GM23338 (cell line): ENCODE measurements at regions not wholly inside any gene's neighbourhood (a gene's known extent, or its start where the extent isn't known, plus 50 kb on each side); places are given as distances from the start of the nearest gene placed in this dataset.

ENCODE experiments used
- ATAC-seq: fragments of 200-7000 bp; cut with Tn5 transposase; 3 replicates; pipeline ENCODE4 v1.9.1; 2020
- DNase-seq: peaks from one replicate; pipeline ENCODE4 v3.0.0-alpha.2; 2015; ENCODE audit warnings: low spot score
- H2AFZ ChIP-seq: fragments of 200-600 bp; sonication (generic); 2 replicates; pipeline ENCODE4 v1.8.0; 2016; ENCODE audit warnings: antibody characterized with exemption, mild to moderate bottlenecking, moderate library complexity
- H3F3A ChIP-seq: fragments of 200-600 bp; sonication (generic); replicated peaks from 2 replicates; pipeline ENCODE4 v1.8.0; 2017; ENCODE audit warnings: antibody characterized with exemption, mixed run types, low read depth
- H3K27ac ChIP-seq: fragments of 200-600 bp; sonication (generic); 2 replicates; pipeline ENCODE4 v1.6.1; 2016; ENCODE audit warnings: low read depth
- H3K27me3 ChIP-seq: fragments of 200-600 bp; sonication (generic); 2 replicates; pipeline ENCODE4 v1.8.0; 2016; ENCODE audit warnings: mild to moderate bottlenecking, mixed run types, moderate library complexity; ENCODE audit not compliant: insufficient read depth
- H3K36me3 ChIP-seq: fragments of 200-600 bp; sonication (generic); 2 replicates; pipeline ENCODE4 v1.8.0; 2016; ENCODE audit warnings: mild to moderate bottlenecking; ENCODE audit not compliant: insufficient read depth
- H3K4me1 ChIP-seq: fragments of 200-600 bp; sonication (generic); 2 replicates; pipeline ENCODE4 v1.8.0; 2016; ENCODE audit warnings: mild to moderate bottlenecking, moderate library complexity; ENCODE audit not compliant: insufficient read depth
- H3K4me2 ChIP-seq: fragments of 200-600 bp; sonication (generic); 2 replicates; pipeline ENCODE4 v1.7.1; 2017; ENCODE audit warnings: mixed run types
- H3K4me3 ChIP-seq: fragments of 200-600 bp; sonication (generic); 2 replicates; pipeline ENCODE4 v1.6.1; 2016; ENCODE audit warnings: mixed run types
- H3K79me2 ChIP-seq: fragments of 200-600 bp; sonication (generic); replicated peaks from 2 replicates; pipeline ENCODE4 v1.8.0; 2017; ENCODE audit warnings: mild to moderate bottlenecking; ENCODE audit not compliant: insufficient read depth
- H3K9me2 ChIP-seq: fragments of 200-600 bp; sonication (generic); 2 replicates; pipeline ENCODE4 v1.8.0; 2017; ENCODE audit not compliant: insufficient read depth
- H4K20me1 ChIP-seq: fragments of 200-600 bp; sonication (generic); replicated peaks from 2 replicates; pipeline ENCODE4 v1.8.0; 2017; ENCODE audit warnings: mild to moderate bottlenecking; ENCODE audit not compliant: insufficient read depth
- H3K27ac Mint-ChIP-seq: 2 replicates; pipeline ENCODE4 v1.8.0; 2020; ENCODE audit warnings: inconsistent platforms, mild to moderate bottlenecking, moderate library complexity, mixed read lengths
- H3K27me3 Mint-ChIP-seq: 3 replicates; pipeline ENCODE4 v1.8.0; 2022; ENCODE audit warnings: low read depth, mild to moderate bottlenecking, moderate library complexity, mixed read lengths, inconsistent platforms; ENCODE audit not compliant: insufficient read depth, poor library complexity
- H3K36me3 Mint-ChIP-seq: 3 replicates; pipeline ENCODE4 v1.8.0; 2021; ENCODE audit warnings: low read depth, mild to moderate bottlenecking, inconsistent platforms, moderate library complexity, mixed read lengths
- H3K4me1 Mint-ChIP-seq: 3 replicates; pipeline ENCODE4 v1.8.0; 2020; ENCODE audit warnings: mild to moderate bottlenecking, inconsistent platforms, mixed read lengths
- H3K4me3 Mint-ChIP-seq: 3 replicates; pipeline ENCODE4 v1.8.0; 2021; ENCODE audit warnings: moderate library complexity, mild to moderate bottlenecking, inconsistent platforms, mixed read lengths
- H3K9me3 Mint-ChIP-seq: 3 replicates; pipeline ENCODE4 v1.8.0; 2020; ENCODE audit warnings: moderate library complexity, mild to moderate bottlenecking, inconsistent platforms, mixed read lengths
- CREB1 ChIP-seq: fragments of 250-450 bp; sonication (Bioruptor Pico); IDR thresholded peaks from 2 replicates; pipeline ENCODE4 v1.5.0; 2020; ENCODE audit warnings: low read depth, mild to moderate bottlenecking, moderate library complexity
- EZH2 ChIP-seq: fragments of 200-600 bp; sonication (generic); IDR thresholded peaks from one replicate; pipeline ENCODE4 v1.8.0; 2017; ENCODE audit warnings: antibody characterized with exemption, mild to moderate bottlenecking, low read depth; ENCODE audit not compliant: unreplicated experiment
- EZH2phosphoT487 ChIP-seq: fragments of 200-600 bp; sonication (generic); IDR thresholded peaks from one replicate; pipeline ENCODE4 v1.8.1; 2018; ENCODE audit warnings: antibody characterized with exemption; ENCODE audit not compliant: unreplicated experiment
- NANOG ChIP-seq: IDR thresholded peaks from 2 replicates; pipeline ENCODE4 v1.6.1; 2016; ENCODE audit warnings: antibody characterized with exemption, borderline replicate concordance
- POLR2AphosphoS5 ChIP-seq: IDR thresholded peaks from 2 replicates; pipeline ENCODE4 v1.6.1; 2016; ENCODE audit warnings: antibody characterized with exemption, low read depth
- REST ChIP-seq: IDR thresholded peaks from one replicate; pipeline ENCODE4 v1.6.1; 2018; ENCODE audit warnings: antibody characterized with exemption; ENCODE audit not compliant: unreplicated experiment
- STAT1 ChIP-seq: IDR thresholded peaks from one replicate; pipeline ENCODE4 v1.6.1; 2016; ENCODE audit warnings: antibody characterized with exemption; ENCODE audit not compliant: unreplicated experiment
- ZNF114 ChIP-seq: fragments of 250-450 bp; sonication (Bioruptor Pico); IDR thresholded peaks from 2 replicates; pipeline ENCODE4 v1.5.0; 2020; ENCODE audit warnings: mild to moderate bottlenecking, moderate library complexity
- ZNF331 ChIP-seq: fragments of 250-450 bp; sonication (Bioruptor Pico); IDR thresholded peaks from 2 replicates; pipeline ENCODE4 v1.5.0; 2020; ENCODE audit warnings: low read depth, mild to moderate bottlenecking, moderate library complexity
- ZNF462 ChIP-seq: fragments of 250-450 bp; sonication (Bioruptor Pico); IDR thresholded peaks from 2 replicates; pipeline ENCODE4 v1.5.0; 2020; ENCODE audit warnings: mild to moderate bottlenecking, moderate library complexity
- TF ChIP-seq, protein P1 (sequence below), 2 experiments: fragments of 200-600 bp in 1 of 2; sonication (generic) in 1 of 2; conservative IDR thresholded peaks; 2 replicates each; pipeline versions ENCODE4 v1.5.1 to v1.6.1; 2016 to 2017; ENCODE audit warnings: antibody characterized with exemption in 2 of 2, low read depth in 2 of 2, mild to moderate bottlenecking in 2 of 2, moderate library complexity in 1 of 2
- TF ChIP-seq, protein P2 (sequence below): IDR thresholded peaks from 2 replicates; pipeline ENCODE4 v1.6.1; 2016; ENCODE audit warnings: antibody characterized with exemption

DNA sequence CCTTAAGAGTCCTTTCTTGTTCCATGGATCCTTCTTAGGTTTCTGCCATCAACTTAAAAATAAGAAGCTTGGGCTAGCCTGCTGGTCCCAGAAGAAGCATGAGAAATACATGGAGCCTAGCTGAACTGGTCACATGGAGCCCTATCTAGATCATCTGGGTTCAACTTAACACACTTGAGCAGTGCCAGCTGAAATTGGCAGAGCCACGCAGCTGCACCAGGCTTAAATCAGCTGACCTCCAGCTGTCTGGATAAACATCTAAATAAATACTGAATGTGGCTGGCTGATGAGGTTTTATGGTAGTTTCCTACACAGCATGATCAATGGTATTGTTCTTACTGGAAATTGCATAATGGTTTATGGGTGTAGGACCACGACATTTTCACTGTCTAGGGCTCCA is 598.4 kb upstream of the FAM241A start (continued):
- no peak for TF ChIP-seq ZNF331
- TF ChIP-seq EZH2: no peak
- TF ChIP-seq NANOG: no peak
- no peak for TF ChIP-seq CREB1

DNA sequence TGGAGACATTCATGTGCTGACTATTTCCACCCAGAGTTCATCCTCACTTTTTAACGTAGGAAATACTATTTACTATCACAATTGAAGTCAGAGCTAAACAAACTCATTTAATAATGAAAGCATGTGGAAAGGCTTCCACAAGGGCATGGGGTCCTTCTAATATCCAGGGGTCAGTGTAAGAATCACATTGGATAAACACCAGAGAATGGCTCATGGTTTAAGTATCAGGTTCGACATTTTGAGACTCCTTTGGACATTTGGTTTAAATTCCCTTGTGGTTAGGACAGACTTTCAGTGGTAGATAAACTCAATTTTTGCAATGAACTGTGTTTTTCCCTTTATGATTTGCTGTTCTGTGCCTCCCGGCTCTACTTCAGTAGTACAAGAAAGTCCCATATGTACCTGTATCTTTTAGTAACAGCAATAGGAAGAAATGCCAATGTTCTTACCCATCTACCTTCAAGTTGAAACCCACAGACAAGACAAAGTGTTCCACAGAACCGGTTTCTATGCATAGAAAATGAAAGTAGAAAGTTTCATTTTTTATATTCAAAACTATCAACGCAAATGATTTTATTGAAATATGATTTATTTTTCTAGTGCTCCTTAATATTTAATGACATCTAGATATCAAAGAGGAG is 589.0 kb upstream of the FAM241A start:
- Histone ChIP-seq H2AFZ (peak overlapping the region; percentile 60; the same call in 1 of the 2 replicates), H4K20me1 (no peaks in the 10 kb centered on the region), H3K4me3 (no peak overlapping the region), H3K4me1 (no peaks in the 10 kb centered on the region), H3F3A (no peaks in the 10 kb centered on the region), H3K27ac (no peak overlapping the region), H3K79me2 (no peaks in the 10 kb centered on the region), H3K36me3 (no peaks in the 10 kb centered on the region), H3K9me2 (peaks cover 2% of the 10 kb centered on the region; the same call in 1 of the 2 replicates), H3K27me3 (no peaks in the 10 kb centered on the region), H3K4me2 (no peak overlapping the region)
- Mint-ChIP-seq H3K9me3 (peaks cover 4% of the 10 kb centered on the region; the same call in 2 of the 3 replicates), H3K4me3 (no peak overlapping the region), H3K4me1 (no peaks in the 10 kb centered on the region), H3K36me3 (no peaks in the 10 kb centered on the region), H3K27ac (no peak overlapping the region), H3K27me3 (no peaks in the 10 kb centered on the region)
- DNase-seq: no peak
- no peak for TF ChIP-seq REST
- no peak for TF ChIP-seq ZNF462
- TF ChIP-seq, protein P1, sequence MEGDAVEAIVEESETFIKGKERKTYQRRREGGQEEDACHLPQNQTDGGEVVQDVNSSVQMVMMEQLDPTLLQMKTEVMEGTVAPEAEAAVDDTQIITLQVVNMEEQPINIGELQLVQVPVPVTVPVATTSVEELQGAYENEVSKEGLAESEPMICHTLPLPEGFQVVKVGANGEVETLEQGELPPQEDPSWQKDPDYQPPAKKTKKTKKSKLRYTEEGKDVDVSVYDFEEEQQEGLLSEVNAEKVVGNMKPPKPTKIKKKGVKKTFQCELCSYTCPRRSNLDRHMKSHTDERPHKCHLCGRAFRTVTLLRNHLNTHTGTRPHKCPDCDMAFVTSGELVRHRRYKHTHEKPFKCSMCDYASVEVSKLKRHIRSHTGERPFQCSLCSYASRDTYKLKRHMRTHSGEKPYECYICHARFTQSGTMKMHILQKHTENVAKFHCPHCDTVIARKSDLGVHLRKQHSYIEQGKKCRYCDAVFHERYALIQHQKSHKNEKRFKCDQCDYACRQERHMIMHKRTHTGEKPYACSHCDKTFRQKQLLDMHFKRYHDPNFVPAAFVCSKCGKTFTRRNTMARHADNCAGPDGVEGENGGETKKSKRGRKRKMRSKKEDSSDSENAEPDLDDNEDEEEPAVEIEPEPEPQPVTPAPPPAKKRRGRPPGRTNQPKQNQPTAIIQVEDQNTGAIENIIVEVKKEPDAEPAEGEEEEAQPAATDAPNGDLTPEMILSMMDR (conservative IDR thresholded peaks at IDR 0.05; ENCODE audit: low read depth in 2 of 2): no peak
- TF ChIP-seq EZH2phosphoT487: no peak
- no peak for TF ChIP-seq POLR2AphosphoS5
- TF ChIP-seq, protein P2, sequence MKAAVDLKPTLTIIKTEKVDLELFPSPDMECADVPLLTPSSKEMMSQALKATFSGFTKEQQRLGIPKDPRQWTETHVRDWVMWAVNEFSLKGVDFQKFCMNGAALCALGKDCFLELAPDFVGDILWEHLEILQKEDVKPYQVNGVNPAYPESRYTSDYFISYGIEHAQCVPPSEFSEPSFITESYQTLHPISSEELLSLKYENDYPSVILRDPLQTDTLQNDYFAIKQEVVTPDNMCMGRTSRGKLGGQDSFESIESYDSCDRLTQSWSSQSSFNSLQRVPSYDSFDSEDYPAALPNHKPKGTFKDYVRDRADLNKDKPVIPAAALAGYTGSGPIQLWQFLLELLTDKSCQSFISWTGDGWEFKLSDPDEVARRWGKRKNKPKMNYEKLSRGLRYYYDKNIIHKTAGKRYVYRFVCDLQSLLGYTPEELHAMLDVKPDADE: no peak
- TF ChIP-seq NANOG: no peak
- TF ChIP-seq STAT1: no peak
- no peak for TF ChIP-seq EZH2
- no peak for TF ChIP-seq ZNF114 (CRISPR knock-in tag)
- no peak for TF ChIP-seq CREB1
- no peak for ATAC-seq
